ENCODE measurements at regions not wholly inside any gene's neighbourhood (a gene's known extent, or its start where the extent isn't known, plus 50 kb on each side); places are given as distances from the start of the nearest gene placed in this dataset.

GRCh38 chr10:10007957-10008356 is 1009.7 kb upstream of the CELF2 start (continued):
- TF ChIP-seq BHLHE40 (IDR thresholded peaks at IDR 0.05; ENCODE audit: low read depth, low read length) (no peak), HDAC2 (IDR thresholded peaks at IDR 0.05) (no peak), MAFK (IDR thresholded peaks at IDR 0.05; ENCODE audit: partially characterized antibody) (no peak), HOXB5 (CRISPR knock-in tag; IDR thresholded peaks at IDR 0.05) (no peak), EHF (CRISPR knock-in tag; IDR thresholded peaks at IDR 0.05) (no peak), ESRRA (IDR thresholded peaks at IDR 0.05; ENCODE audit: borderline replicate concordance, low read length) (no peak)
- TF ChIP-seq, protein P1, sequence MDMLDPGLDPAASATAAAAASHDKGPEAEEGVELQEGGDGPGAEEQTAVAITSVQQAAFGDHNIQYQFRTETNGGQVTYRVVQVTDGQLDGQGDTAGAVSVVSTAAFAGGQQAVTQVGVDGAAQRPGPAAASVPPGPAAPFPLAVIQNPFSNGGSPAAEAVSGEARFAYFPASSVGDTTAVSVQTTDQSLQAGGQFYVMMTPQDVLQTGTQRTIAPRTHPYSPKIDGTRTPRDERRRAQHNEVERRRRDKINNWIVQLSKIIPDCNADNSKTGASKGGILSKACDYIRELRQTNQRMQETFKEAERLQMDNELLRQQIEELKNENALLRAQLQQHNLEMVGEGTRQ (IDR thresholded peaks at IDR 0.05) = no peak

DNA sequence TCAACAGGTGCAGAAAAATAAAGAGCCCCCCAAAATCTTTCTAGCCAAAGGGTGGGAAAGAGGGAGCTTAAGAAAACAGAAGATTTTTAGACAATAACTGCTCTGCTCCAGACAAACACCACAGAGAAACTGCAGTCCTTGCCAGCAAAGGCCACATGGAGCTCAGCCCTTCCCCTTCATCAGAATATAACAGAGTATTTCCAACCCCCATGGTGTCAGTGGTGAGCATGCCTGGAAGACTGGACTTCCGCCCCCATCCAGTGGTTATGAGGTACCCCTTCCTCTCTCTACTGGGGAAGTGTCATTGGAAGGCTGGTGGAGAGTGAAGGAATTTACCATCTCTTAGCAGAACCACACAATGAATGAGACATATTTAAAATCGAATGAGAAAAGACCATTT is 1007.3 kb upstream of the CELF2 start:
- H3K4me1 ChIP-seq = no peaks in the 10 kb centered on the region
- no peaks in the 10 kb centered on the region; the same call in 2 of the 3 replicates for H3K9me3 ChIP-seq
- no peak for FAIRE-seq
- POLR2A ChIA-PET = no interaction called here
- H3K4me3 ChIP-seq = no peak overlapping the region
- no peak overlapping the region for H3K27ac ChIP-seq
- 3% methylated on average over 2 of the region's 2 CpGs for WGBS (ENCODE audit: missing lambda C conversion rate)
- no peak overlapping the region for H3K4me2 ChIP-seq
- ATAC-seq = no peak
- DNase-seq (ENCODE audit: low read depth in 1 of 2, low spot score in 1 of 2) = no peak
- TF ChIP-seq, protein P2, sequence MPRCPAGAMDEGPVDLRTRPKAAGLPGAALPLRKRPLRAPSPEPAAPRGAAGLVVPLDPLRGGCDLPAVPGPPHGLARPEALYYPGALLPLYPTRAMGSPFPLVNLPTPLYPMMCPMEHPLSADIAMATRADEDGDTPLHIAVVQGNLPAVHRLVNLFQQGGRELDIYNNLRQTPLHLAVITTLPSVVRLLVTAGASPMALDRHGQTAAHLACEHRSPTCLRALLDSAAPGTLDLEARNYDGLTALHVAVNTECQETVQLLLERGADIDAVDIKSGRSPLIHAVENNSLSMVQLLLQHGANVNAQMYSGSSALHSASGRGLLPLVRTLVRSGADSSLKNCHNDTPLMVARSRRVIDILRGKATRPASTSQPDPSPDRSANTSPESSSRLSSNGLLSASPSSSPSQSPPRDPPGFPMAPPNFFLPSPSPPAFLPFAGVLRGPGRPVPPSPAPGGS (IDR thresholded peaks at IDR 0.05) = no peak
- no peak for TF ChIP-seq JUN (IDR thresholded peaks at IDR 0.05)
- no peak for TF ChIP-seq RAD21 (conservative IDR thresholded peaks at IDR 0.05 in 1 of 2, IDR thresholded peaks at IDR 0.05 in 1 of 2)
- TF ChIP-seq CEBPB (IDR thresholded peaks at IDR 0.05) = no peak
- CTCF ChIA-PET = no interaction called here

DNA sequence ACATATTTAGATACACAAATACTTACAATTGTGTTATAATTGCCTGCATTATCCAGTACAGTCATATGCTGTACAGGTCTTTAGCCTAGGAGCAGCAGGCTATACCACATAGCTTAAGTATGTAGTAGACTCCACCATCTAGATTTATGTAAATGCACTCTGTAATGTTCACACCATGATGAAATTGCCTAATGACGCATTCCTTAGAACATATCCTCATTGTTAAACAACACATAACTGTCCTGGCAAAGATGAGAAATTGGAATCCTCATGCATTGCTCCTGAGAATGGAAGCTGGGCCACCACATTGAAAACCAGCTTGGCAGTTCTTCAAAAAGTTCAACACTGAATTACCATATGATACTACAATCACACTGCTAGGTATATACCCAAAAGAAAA is 1002.8 kb upstream of the CELF2 start:
- ATAC-seq (no peak), DNase-seq (ENCODE audit: low read depth in 1 of 2, low spot score in 1 of 2) (no peak), FAIRE-seq (no peak)
- H3K4me3 ChIP-seq = no peak overlapping the region
- no peak overlapping the region for H3K27ac ChIP-seq
- ChIA-PET POLR2A (no interaction called here), CTCF (no interaction called here)
- H3K4me2 ChIP-seq = no peak overlapping the region
- no peaks in the 10 kb centered on the region for H3K9me3 ChIP-seq
- H3K4me1 ChIP-seq = no peaks in the 10 kb centered on the region
- WGBS (ENCODE audit: missing lambda C conversion rate) = 0% methylated on average over 1 of the region's 1 CpG
- TF ChIP-seq EHF (CRISPR knock-in tag; IDR thresholded peaks at IDR 0.05) = no peak
- TF ChIP-seq FOSB (CRISPR knock-in tag; IDR thresholded peaks at IDR 0.05) = no peak
- no peak for TF ChIP-seq RAD21 (conservative IDR thresholded peaks at IDR 0.05 in 1 of 2, IDR thresholded peaks at IDR 0.05 in 1 of 2)
- TF ChIP-seq RNF2 (IDR thresholded peaks at IDR 0.05; ENCODE audit: borderline replicate concordance, low read depth) = no peak
- TF ChIP-seq EHMT2 (IDR thresholded peaks at IDR 0.05; ENCODE audit: low read depth) = no peak
- TF ChIP-seq MAZ (IDR thresholded peaks at IDR 0.05; ENCODE audit: borderline replicate concordance, low read depth, low read length) = no peak
- TF ChIP-seq NPAS2 (CRISPR knock-in tag; IDR thresholded peaks at IDR 0.05; ENCODE audit: borderline replicate concordance) = no peak
- TF ChIP-seq FOSL2 (IDR thresholded peaks at IDR 0.05) = no peak
- no peak for TF ChIP-seq FOSL2 (CRISPR knock-in tag; IDR thresholded peaks at IDR 0.05)
- no peak for TF ChIP-seq HOXA7 (CRISPR knock-in tag; IDR thresholded peaks at IDR 0.05)
- TF ChIP-seq CBX2 (IDR thresholded peaks at IDR 0.05; ENCODE audit: borderline replicate concordance, low read depth) = no peak
- TF ChIP-seq RARB (CRISPR knock-in tag; IDR thresholded peaks at IDR 0.05) = no peak
- TF ChIP-seq, protein P2 (IDR thresholded peaks at IDR 0.05) = no peak
- TF ChIP-seq HES2 (IDR thresholded peaks at IDR 0.05) = no peak
- no peak for TF ChIP-seq POLR2A (IDR thresholded peaks at IDR 0.05; ENCODE audit: low read length)
- no peak for TF ChIP-seq JUN (IDR thresholded peaks at IDR 0.05)
- TF ChIP-seq TFCP2L1 (CRISPR knock-in tag; IDR thresholded peaks at IDR 0.05) = no peak
